K562 (cell line): ENCODE measurements at regions not wholly inside any gene's neighbourhood (a gene's known extent, or its start where the extent isn't known, plus 50 kb on each side); places are given as distances from the start of the nearest gene placed in this dataset.

Experiments used
- ATAC-seq: fragments of 200-7000 bp; cut with Tn5 transposase; 3 replicates; pipeline ENCODE4 v1.9.1; 2020; ENCODE audit warnings: moderate library complexity
- BruUV-seq: library from RNA; stranded (reverse); fragments of 400-500 nt; replicated peaks from 2 replicates; lab custom pipeline; 2021; lab: Mats Ljungman, UMichigan
- CTCF ChIA-PET: fragments of 300-600 bp; formaldehyde crosslinking; extraction: SDS; loops from one replicate; lab custom pipeline; 2021; ENCODE audit warnings: low intra/inter-chr PET ratio; lab: Yijun Ruan, JAX
- POLR2A ChIA-PET: fragments of 300-600, 350-650 bp; sonication (Branson Sonifier 250); formaldehyde crosslinking; extraction: SDS; loops from one replicate; lab custom pipeline; 2021; ENCODE audit warnings: antibody characterized with exemption, inconsistent platforms; lab: Yijun Ruan, JAX
- DNase-seq, 4 experiments: peaks; one replicate each; pipeline versions ENCODE4 v3.0.0 to v3.0.0-alpha.2; 2011 to 2018; ENCODE audit warnings: low spot score in 3 of 4, mixed read lengths in 3 of 4; ENCODE audit errors: extremely low read depth in 1 of 4
- FAIRE-seq: peaks from 2 replicates; lab custom pipeline; 2011; peaks lifted over from hg19 to GRCh38; lab: Jason Lieb, UNC
- H2AFZ ChIP-seq: 2 replicates; pipeline ENCODE4 v1.6.0; 2011; ENCODE audit warnings: low read depth, low read length, control low read depth, inconsistent platforms
- H3K27ac ChIP-seq: fragments of 200-600 bp; 3 replicates; pipeline ENCODE4 v1.8.0; 2011; ENCODE audit warnings: low read depth, mild to moderate bottlenecking, control low read depth, inconsistent platforms, low read length, moderate library complexity, mixed read lengths; ENCODE audit errors: extremely low read depth
- H3K27me3 ChIP-seq, 2 experiments: fragments of 300-600 bp in 1 of 2; 2 replicates in 1 of 2; 3 replicates in 1 of 2; pipeline versions ENCODE4 v1.6.0 to v1.8.0; 2011; ENCODE audit warnings: inconsistent platforms in 2 of 2, low read length in 2 of 2, mild to moderate bottlenecking in 1 of 2, mixed read lengths in 1 of 2, moderate library complexity in 1 of 2; ENCODE audit not compliant: control insufficient read depth in 2 of 2, insufficient read depth in 2 of 2
- H3K36me3 ChIP-seq: fragments of 300-600 bp; 3 replicates; pipeline ENCODE4 v1.8.0; 2011; ENCODE audit warnings: mild to moderate bottlenecking, low read length, inconsistent platforms; ENCODE audit not compliant: control insufficient read depth, insufficient read depth
- H3K4me1 ChIP-seq, 2 experiments: fragments of 200-600 bp in 1 of 2; replicated peaks in 1 of 2; 2 replicates in 1 of 2; 3 replicates in 1 of 2; pipeline versions ENCODE4 v1.5.1 to v1.8.0; 2011; ENCODE audit warnings: inconsistent platforms in 2 of 2, low read length in 2 of 2, mild to moderate bottlenecking in 1 of 2, mixed read lengths in 1 of 2, moderate library complexity in 1 of 2; ENCODE audit not compliant: control insufficient read depth in 2 of 2, insufficient read depth in 2 of 2
- H3K4me2 ChIP-seq: 2 replicates; pipeline ENCODE4 v1.6.1; 2011; ENCODE audit warnings: low read length, control low read depth, inconsistent platforms, mixed read lengths; ENCODE audit not compliant: insufficient read depth
- H3K4me3 ChIP-seq: fragments of 200-600 bp; sonication (generic), shearing (Covaris generic); 2 replicates; pipeline ENCODE4 v1.5.1; 2016; ENCODE audit warnings: control low read depth, inconsistent platforms
- H3K79me2 ChIP-seq: fragments of 200-600 bp; 3 replicates; pipeline ENCODE4 v1.8.0; 2011; ENCODE audit warnings: low read length, inconsistent platforms; ENCODE audit not compliant: control insufficient read depth, insufficient read depth
- H3K9ac ChIP-seq, 2 experiments: 2 replicates each; pipeline versions ENCODE4 v1.6.0 to v1.6.1; 2011; ENCODE audit warnings: low read depth in 2 of 2, low read length in 2 of 2, control low read depth in 1 of 2, inconsistent platforms in 1 of 2, mild to moderate bottlenecking in 1 of 2, mixed read lengths in 1 of 2; ENCODE audit not compliant: insufficient read depth in 1 of 2
- H3K9me1 ChIP-seq: one replicate; pipeline ENCODE4 v1.6.0; 2011; ENCODE audit warnings: inconsistent platforms, mild to moderate bottlenecking, low read length, moderate library complexity; ENCODE audit not compliant: control insufficient read depth, insufficient read depth
- H3K9me3 ChIP-seq: replicated peaks from 2 replicates; pipeline ENCODE4 v1.5.1; 2011; ENCODE audit warnings: low read depth, low read length, inconsistent platforms; ENCODE audit not compliant: control insufficient read depth, insufficient read depth
- H4K20me1 ChIP-seq: replicated peaks from 2 replicates; pipeline ENCODE4 v1.6.1; 2011; ENCODE audit warnings: low read length, inconsistent platforms, mixed read lengths; ENCODE audit not compliant: control insufficient read depth, insufficient read depth
- BRD9 ChIP-seq: fragments of 450-650 bp; IDR thresholded peaks from 2 replicates; pipeline ENCODE4 v1.6.1; 2018; ENCODE audit warnings: low read depth; ENCODE audit not compliant: partially characterized antibody
- CCNT2 ChIP-seq: IDR thresholded peaks from 2 replicates; pipeline ENCODE4 v1.6.1; 2011; ENCODE audit warnings: borderline replicate concordance, low read depth, mild to moderate bottlenecking, moderate library complexity, mixed read lengths, low read length; ENCODE audit not compliant: insufficient read length; ENCODE audit errors: extremely low read depth
- CHD2 ChIP-seq: IDR thresholded peaks from 2 replicates; pipeline ENCODE4 v1.6.1; 2011; ENCODE audit warnings: low read depth, low read length
- NCOA1 ChIP-seq: fragments of 450-650 bp; IDR thresholded peaks from 2 replicates; pipeline ENCODE4 v1.6.1; 2016; ENCODE audit warnings: low read depth
- NR0B1 ChIP-seq: fragments of 450-650 bp; IDR thresholded peaks from one replicate; pipeline ENCODE4 v1.6.1; 2018; ENCODE audit warnings: mild to moderate bottlenecking, moderate library complexity; ENCODE audit not compliant: partially characterized antibody
- PTBP1 ChIP-seq: fragments of 200-400 bp; formaldehyde crosslinking; IDR thresholded peaks from 2 replicates; pipeline ENCODE4 v1.6.1; 2017; ENCODE audit warnings: low read depth, low read length
- SUPT5H ChIP-seq: fragments of 450-650 bp; IDR thresholded peaks from 2 replicates; pipeline ENCODE4 v1.6.1; 2016
- TCFL5 ChIP-seq: fragments of 250-450 bp; sonication (Bioruptor Pico); conservative IDR thresholded peaks from 2 replicates; pipeline ENCODE4 v1.6.1; 2021; ENCODE audit warnings: mild to moderate bottlenecking, moderate library complexity, matching md5 sums
- UBTF ChIP-seq, 2 experiments: IDR thresholded peaks; 2 replicates each; pipeline ENCODE4 v1.6.1; 2012; ENCODE audit warnings: improper control_type of control experiment in 2 of 2, low read depth in 2 of 2, low read length in 2 of 2, borderline replicate concordance in 1 of 2
- ZC3H11A ChIP-seq: IDR thresholded peaks from 2 replicates; pipeline ENCODE4 v1.6.1; 2012; ENCODE audit warnings: low read depth, low read length, improper control_type of control experiment
- ZNF224 ChIP-seq: sonication (generic); formaldehyde crosslinking; IDR thresholded peaks from 2 replicates; pipeline ENCODE4 v1.8.0; 2022; ENCODE audit warnings: mild to moderate bottlenecking, missing genetic modification reagents
- WGBS: fragments of 100-300 bp; shearing (Covaris generic); methylation state at CpG from one replicate; pipeline ENCODE4 v1.1.6; 2016; ENCODE audit warnings: low coverage, mixed read lengths; ENCODE audit not compliant: insufficient coverage; ENCODE audit errors: missing lambda C conversion rate; 5-methylcytosine and 5-hydroxymethylcytosine counted together
- in situ Hi-C: fragments of 300-500 bp; cut with MboI; formaldehyde crosslinking; loops from 4 replicates; pipeline ENCODE4 v1.15.0; 2018; ENCODE audit warnings: inconsistent platforms, mixed read lengths
- intact Hi-C: fragments of 100-400 bp; cut with micrococcal nuclease; formaldehyde crosslinking; loops from 2 replicates; pipeline ENCODE4 v1.14.2; 2022
- TF ChIP-seq, protein P1 (sequence below): fragments of 250-450 bp; sonication (Bioruptor Pico); IDR thresholded peaks from 2 replicates; pipeline ENCODE4 v1.4.0; 2020; ENCODE audit warnings: mild to moderate bottlenecking, moderate library complexity, borderline replicate concordance
- TF ChIP-seq, protein P2 (sequence below): fragments of 450-650 bp; formaldehyde crosslinking; conservative IDR thresholded peaks from 2 replicates; pipeline ENCODE4 v1.4.0; 2022; ENCODE audit warnings: mild to moderate bottlenecking, missing genetic modification characterization

DNA sequence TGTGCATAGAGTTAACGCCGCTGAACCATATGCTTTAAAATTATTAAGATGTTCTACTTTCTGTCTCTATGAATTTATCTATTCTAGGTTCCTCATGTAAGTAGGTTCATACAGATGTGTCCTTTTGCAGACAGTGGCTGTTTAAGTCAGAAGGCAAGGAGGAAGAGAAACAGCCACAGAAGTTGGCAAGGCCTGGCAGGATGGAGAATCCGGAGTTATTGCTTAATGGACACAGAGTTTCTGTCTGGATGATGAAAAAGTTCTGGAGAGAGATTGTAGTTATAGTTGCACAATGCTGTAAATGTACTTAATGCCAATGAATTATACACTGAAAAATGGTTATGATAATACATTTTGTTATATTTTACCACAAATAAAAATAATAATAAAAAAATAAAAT lies 283.6 kb upstream of the CNR1 start (continued):
- TF ChIP-seq PTBP1, result no peak
- TF ChIP-seq TCFL5, result no peak
- TF ChIP-seq, protein P1, sequence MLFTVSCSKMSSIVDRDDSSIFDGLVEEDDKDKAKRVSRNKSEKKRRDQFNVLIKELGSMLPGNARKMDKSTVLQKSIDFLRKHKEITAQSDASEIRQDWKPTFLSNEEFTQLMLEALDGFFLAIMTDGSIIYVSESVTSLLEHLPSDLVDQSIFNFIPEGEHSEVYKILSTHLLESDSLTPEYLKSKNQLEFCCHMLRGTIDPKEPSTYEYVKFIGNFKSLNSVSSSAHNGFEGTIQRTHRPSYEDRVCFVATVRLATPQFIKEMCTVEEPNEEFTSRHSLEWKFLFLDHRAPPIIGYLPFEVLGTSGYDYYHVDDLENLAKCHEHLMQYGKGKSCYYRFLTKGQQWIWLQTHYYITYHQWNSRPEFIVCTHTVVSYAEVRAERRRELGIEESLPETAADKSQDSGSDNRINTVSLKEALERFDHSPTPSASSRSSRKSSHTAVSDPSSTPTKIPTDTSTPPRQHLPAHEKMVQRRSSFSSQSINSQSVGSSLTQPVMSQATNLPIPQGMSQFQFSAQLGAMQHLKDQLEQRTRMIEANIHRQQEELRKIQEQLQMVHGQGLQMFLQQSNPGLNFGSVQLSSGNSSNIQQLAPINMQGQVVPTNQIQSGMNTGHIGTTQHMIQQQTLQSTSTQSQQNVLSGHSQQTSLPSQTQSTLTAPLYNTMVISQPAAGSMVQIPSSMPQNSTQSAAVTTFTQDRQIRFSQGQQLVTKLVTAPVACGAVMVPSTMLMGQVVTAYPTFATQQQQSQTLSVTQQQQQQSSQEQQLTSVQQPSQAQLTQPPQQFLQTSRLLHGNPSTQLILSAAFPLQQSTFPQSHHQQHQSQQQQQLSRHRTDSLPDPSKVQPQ, result no peak
- no peak for TF ChIP-seq NR0B1

- Histone ChIP-seq H3K4me1 (no peaks in the 10 kb centered on the region), H3K27ac (no peak overlapping the region), H3K9ac (no peak overlapping the region), H3K4me2 (no peak overlapping the region), H4K20me1 (no peaks in the 10 kb centered on the region), H3K9me3 (no peaks in the 10 kb centered on the region), H3K4me3 (no peak overlapping the region), H3K36me3 (no peaks in the 10 kb centered on the region), H3K9me1 (no peaks in the 10 kb centered on the region), H2AFZ (no peak overlapping the region), H3K79me2 (no peaks in the 10 kb centered on the region), H3K27me3 (no peaks in the 10 kb centered on the region)
- FAIRE-seq, result no peak
- POLR2A ChIA-PET, result no interaction called here
- in situ Hi-C loops, result no loop called here
- 0% methylated on average over 2 of the region's 2 CpGs for WGBS
- CTCF ChIA-PET, result no interaction called here
- intact Hi-C loops, result no loop called here
- BruUV-seq, result no TSS peak
- no peak for DNase-seq
- ATAC-seq, result no peak
- no peak for TF ChIP-seq BRD9
- TF ChIP-seq, protein P2, sequence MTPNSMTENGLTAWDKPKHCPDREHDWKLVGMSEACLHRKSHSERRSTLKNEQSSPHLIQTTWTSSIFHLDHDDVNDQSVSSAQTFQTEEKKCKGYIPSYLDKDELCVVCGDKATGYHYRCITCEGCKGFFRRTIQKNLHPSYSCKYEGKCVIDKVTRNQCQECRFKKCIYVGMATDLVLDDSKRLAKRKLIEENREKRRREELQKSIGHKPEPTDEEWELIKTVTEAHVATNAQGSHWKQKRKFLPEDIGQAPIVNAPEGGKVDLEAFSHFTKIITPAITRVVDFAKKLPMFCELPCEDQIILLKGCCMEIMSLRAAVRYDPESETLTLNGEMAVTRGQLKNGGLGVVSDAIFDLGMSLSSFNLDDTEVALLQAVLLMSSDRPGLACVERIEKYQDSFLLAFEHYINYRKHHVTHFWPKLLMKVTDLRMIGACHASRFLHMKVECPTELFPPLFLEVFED (CRISPR knock-in tag), result no peak
- no peak for TF ChIP-seq ZNF224
- TF ChIP-seq ZC3H11A, result no peak
- no peak for TF ChIP-seq SUPT5H
- TF ChIP-seq CHD2, result no peak
- no peak for TF ChIP-seq NCOA1
- no peak for TF ChIP-seq UBTF (IDR thresholded peaks at IDR 0.05; ENCODE audit: borderline replicate concordance in 1 of 2, low read depth in 2 of 2, low read length in 2 of 2)
- no peak for TF ChIP-seq CCNT2
Observed at GRCh38 chr6:88445188-88445965, 279.2 kb upstream of the CNR1 start.
